ENCODE measurements at regions not wholly inside any gene's neighbourhood (a gene's known extent, or its start where the extent isn't known, plus 50 kb on each side); places are given as distances from the start of the nearest gene placed in this dataset.

- peak; percentile 80 for FAIRE-seq
- DNase-seq (ENCODE audit: insufficient read length, low spot score), result no peak
- no peak for TF ChIP-seq CTCF (IDR thresholded peaks at IDR 0.05; ENCODE audit: insufficient read depth, missing control alignments)
Observed at GRCh38 chr12:91974541-91975085, 171.0 kb downstream of the BTG1 start.

- TF ChIP-seq CTCF (IDR thresholded peaks at IDR 0.05; ENCODE audit: insufficient read depth, missing control alignments), result no peak
- DNase-seq (ENCODE audit: insufficient read length, low spot score), result no peak
- FAIRE-seq, result no peak
Observed at GRCh38 chr12:91973813-91974212, 171.8 kb downstream of the BTG1 start.

- no peak for TF ChIP-seq CTCF (IDR thresholded peaks at IDR 0.05; ENCODE audit: insufficient read depth, missing control alignments)
- DNase-seq (ENCODE audit: insufficient read length, low spot score) (no peak), FAIRE-seq (no peak)
Observed at GRCh38 chr12:91972896-91973295, 172.8 kb downstream of the BTG1 start.

- no peak for TF ChIP-seq CTCF (IDR thresholded peaks at IDR 0.05; ENCODE audit: insufficient read depth, missing control alignments)
- DNase-seq (ENCODE audit: insufficient read length, low spot score), result no peak
- FAIRE-seq, result no peak
Observed at GRCh38 chr12:91968777-91969171, 176.9 kb downstream of the BTG1 start.

- DNase-seq (ENCODE audit: insufficient read length, low spot score), result no peak
- FAIRE-seq, result no peak
- TF ChIP-seq CTCF (IDR thresholded peaks at IDR 0.05; ENCODE audit: insufficient read depth, missing control alignments), result no peak
Observed at GRCh38 chr12:91968076-91968776, 177.4 kb downstream of the BTG1 start.

- no peak for DNase-seq (ENCODE audit: insufficient read length, low spot score)
- peak; percentile 46 for FAIRE-seq
- TF ChIP-seq CTCF (IDR thresholded peaks at IDR 0.05; ENCODE audit: insufficient read depth, missing control alignments), result no peak
Observed at GRCh38 chr12:91967590-91967989, 178.1 kb downstream of the BTG1 start.

- TF ChIP-seq CTCF (IDR thresholded peaks at IDR 0.05; ENCODE audit: insufficient read depth, missing control alignments), result no peak
- no peak for FAIRE-seq
- DNase-seq (ENCODE audit: insufficient read length, low spot score), result no peak
Observed at GRCh38 chr12:91965781-91966180, 179.9 kb downstream of the BTG1 start.

All from D721Med (cell line).